HCT116 (cell line): ENCODE measurements at regions not wholly inside any gene's neighbourhood (a gene's known extent, or its start where the extent isn't known, plus 50 kb on each side); places are given as distances from the start of the nearest gene placed in this dataset.
"Not testable (repeated sequence)": the region's sequence is repeated elsewhere in the genome, so short reads cannot be mapped to it uniquely, and the experiment has no call there.

Experiments
- ATAC-seq: fragments of 200-7000 bp; cut with Tn5 transposase; 2 replicates; pipeline ENCODE4 v1.9.1; 2020; ENCODE audit warnings: mild to moderate bottlenecking, moderate library complexity
- BruUV-seq: library from RNA; stranded (reverse); fragments of 400-500 nt; replicated peaks from 2 replicates; lab custom pipeline; 2021; lab: Mats Ljungman, UMichigan
- CTCF ChIA-PET: fragments of 300-600 bp; sonication (Branson Sonifier 250); formaldehyde crosslinking; loops from one replicate; lab custom pipeline; 2021; ENCODE audit warnings: antibody characterized with exemption; lab: Charles Lee
- POLR2A ChIA-PET: fragments of 300-600, 350-600 bp; sonication (Branson Sonifier 250); formaldehyde crosslinking; loops from one replicate; lab custom pipeline; 2021; ENCODE audit warnings: antibody characterized with exemption; lab: Charles Lee
- RAD21 ChIA-PET, 2 experiments: fragments of 300-600 bp; sonication (Branson Sonifier 250); formaldehyde crosslinking; loops; one replicate each; lab custom pipeline; 2023; ENCODE audit warnings: low total read pairs in 2 of 2; ENCODE audit not compliant: uncharacterized antibody in 2 of 2, unreplicated experiment in 2 of 2, low non-redundant PET in 1 of 2; lab: Charles Lee
- DNase-seq: peaks from one replicate; pipeline ENCODE4 v3.0.0-alpha.2; 2010; ENCODE audit warnings: low read depth, low spot score
- H2AFZ ChIP-seq: fragments of 200-600 bp; shearing (Covaris generic), sonication (generic); 2 replicates; pipeline ENCODE4 v1.6.1; 2017; ENCODE audit warnings: low read depth, mixed run types, mixed read lengths, antibody characterized with exemption, low read length; ENCODE audit not compliant: poor library complexity, severe bottlenecking
- H3K27ac ChIP-seq: 2 replicates; pipeline ENCODE4 v1.5.1; 2012; ENCODE audit warnings: low read depth, low read length
- H3K27me3 ChIP-seq: fragments of 200-600 bp; sonication (generic); 2 replicates; pipeline ENCODE4 v1.6.1; 2016; ENCODE audit warnings: mixed run types, low read length, mixed read lengths; ENCODE audit not compliant: insufficient read depth
- H3K36me3 ChIP-seq, 2 experiments: fragments of 200-500 bp in 1 of 2; fragments of 200-600 bp in 1 of 2; sonication (Bioruptor generic) in 1 of 2; sonication (generic) in 1 of 2; 2 replicates each; pipeline versions ENCODE4 v1.5.1 to v1.6.1; 2014 to 2016; ENCODE audit warnings: low read length in 2 of 2, inconsistent platforms in 1 of 2, mixed read lengths in 1 of 2, mixed run types in 1 of 2; ENCODE audit not compliant: insufficient read depth in 2 of 2, control insufficient read depth in 1 of 2
- H3K4me1 ChIP-seq, 2 experiments: fragments of 200-600 bp in 1 of 2; sonication (generic) in 1 of 2; 2 replicates each; pipeline versions ENCODE4 v1.5.1 to v1.6.1; 2012 to 2017; ENCODE audit warnings: low read length in 2 of 2, inconsistent platforms in 1 of 2, mild to moderate bottlenecking in 1 of 2, mixed read lengths in 1 of 2, mixed run types in 1 of 2, moderate library complexity in 1 of 2; ENCODE audit not compliant: insufficient read depth in 2 of 2, control insufficient read depth in 1 of 2
- H3K4me2 ChIP-seq: fragments of 200-600 bp; sonication (generic); 2 replicates; pipeline ENCODE4 v1.6.1; 2017; ENCODE audit warnings: mixed run types, low read length, mixed read lengths
- H3K4me3 ChIP-seq, 2 experiments: fragments of 200-600 bp in 1 of 2; sonication (generic) in 1 of 2; replicated peaks in 1 of 2; 2 replicates each; pipeline ENCODE4 v1.5.1; 2011 to 2016; ENCODE audit warnings: low read length in 2 of 2, control low read depth in 1 of 2, low read depth in 1 of 2, mild to moderate bottlenecking in 1 of 2, mixed read lengths in 1 of 2, mixed run types in 1 of 2
- H3K79me2 ChIP-seq: fragments of 200-600 bp; sonication (generic); 2 replicates; pipeline ENCODE4 v1.6.1; 2017; ENCODE audit warnings: mild to moderate bottlenecking, mixed run types, low read length, moderate library complexity, mixed read lengths; ENCODE audit not compliant: insufficient read depth
- H3K9ac ChIP-seq: fragments of 200-600 bp; sonication (generic); 2 replicates; pipeline ENCODE4 v1.6.1; 2016; ENCODE audit warnings: low read length, mixed read lengths
- H3K9me2 ChIP-seq: fragments of 200-600 bp; sonication (generic), shearing (Covaris generic); 2 replicates; pipeline ENCODE4 v1.6.1; 2017; ENCODE audit warnings: mixed run types, mild to moderate bottlenecking, moderate library complexity; ENCODE audit not compliant: insufficient read depth
- H3K9me3 ChIP-seq, 2 experiments: fragments of 200-500 bp in 1 of 2; fragments of 200-600 bp in 1 of 2; sonication (Bioruptor generic) in 1 of 2; sonication (generic) in 1 of 2; 2 replicates each; pipeline ENCODE4 v1.6.1; 2014 to 2017; ENCODE audit warnings: low read length in 2 of 2, mixed read lengths in 2 of 2, inconsistent platforms in 1 of 2, low read depth in 1 of 2, mild to moderate bottlenecking in 1 of 2, mixed run types in 1 of 2, moderate library complexity in 1 of 2; ENCODE audit not compliant: control insufficient read depth in 1 of 2, insufficient read depth in 1 of 2
- H4K20me1 ChIP-seq: fragments of 200-600 bp; sonication (generic), shearing (Covaris generic); 2 replicates; pipeline ENCODE4 v1.6.1; 2017; ENCODE audit warnings: mixed run types, mild to moderate bottlenecking, moderate library complexity; ENCODE audit not compliant: insufficient read depth
- CTCF ChIP-seq, 3 experiments: fragments of 200-600 bp in 1 of 3; sonication (generic) in 1 of 3; IDR thresholded peaks in 2 of 3; conservative IDR thresholded peaks in 1 of 3; 2 replicates each; pipeline ENCODE4 v1.5.1; 2012 to 2017; ENCODE audit warnings: low read depth in 2 of 3, low read length in 2 of 3, antibody characterized with exemption in 1 of 3, borderline replicate concordance in 1 of 3, control low read depth in 1 of 3, mild to moderate bottlenecking in 1 of 3, mixed read lengths in 1 of 3, mixed run types in 1 of 3, moderate library complexity in 1 of 3; ENCODE audit not compliant: insufficient read depth in 1 of 3
- JUND ChIP-seq: IDR thresholded peaks from 2 replicates; pipeline ENCODE4 v1.6.1; 2012
- POLR2A ChIP-seq: IDR thresholded peaks from 2 replicates; pipeline ENCODE4 v1.7.0; 2011; ENCODE audit warnings: borderline replicate concordance; ENCODE audit not compliant: insufficient read depth, insufficient read length; ENCODE audit errors: extremely low read depth
- YY1 ChIP-seq: IDR thresholded peaks from 2 replicates; pipeline ENCODE4 v1.6.1; 2011; ENCODE audit warnings: low read length, low read depth, moderate library complexity, mild to moderate bottlenecking; ENCODE audit not compliant: insufficient replicate concordance; ENCODE audit errors: extremely low read depth
- intact Hi-C: fragments of 100-400 bp; cut with micrococcal nuclease; formaldehyde crosslinking; loops from 2 replicates; pipeline ENCODE4 v1.10.0; 2022

- no TSS peak for BruUV-seq
- POLR2A ChIA-PET: no interaction called here
- no peak for ATAC-seq
Observed at GRCh38 chrX:108914791-108915190, 178.4 kb upstream of the IRS4 start.

GRCh38 chrX:108903831-108904230 lies 167.5 kb upstream of the IRS4 start:
- H3K4me3 ChIP-seq, H3K4me2 ChIP-seq, intact Hi-C loops, H3K36me3 ChIP-seq, H3K9me3 ChIP-seq, ATAC-seq, DNase-seq, H2AFZ ChIP-seq, H3K79me2 ChIP-seq, H3K27ac ChIP-seq, H3K9me2 ChIP-seq, POLR2A ChIA-PET, H4K20me1 ChIP-seq, RAD21 ChIA-PET, CTCF ChIA-PET, H3K27me3 ChIP-seq, BruUV-seq, H3K4me1 ChIP-seq, H3K9ac ChIP-seq: not testable (repeated sequence)

More at GRCh38 chrX:108914791-108915190, 178.4 kb upstream of the IRS4 start:
- ChIA-PET RAD21 (no interaction called here), CTCF (no interaction called here)
- Histone ChIP-seq H3K9me2 (no peaks in the 10 kb centered on the region), H3K27ac (no peak overlapping the region), H3K4me1 (no peaks in the 10 kb centered on the region), H3K9ac (no peak overlapping the region), H3K9me3 (no peaks in the 10 kb centered on the region), H3K79me2 (no peaks in the 10 kb centered on the region), H3K36me3 (no peaks in the 10 kb centered on the region), H2AFZ (no peak overlapping the region), H3K27me3 (no peaks in the 10 kb centered on the region), H3K4me2 (no peak overlapping the region), H4K20me1 (no peaks in the 10 kb centered on the region), H3K4me3 (no peak overlapping the region)
- DNase-seq: no peak
- intact Hi-C loops: no loop called here
- TF ChIP-seq YY1: no peak
- TF ChIP-seq JUND: no peak
- no peak for TF ChIP-seq POLR2A

GRCh38 chrX:108900333-108900732 lies 164.0 kb upstream of the IRS4 start:
- Histone ChIP-seq H3K36me3 (no peaks in the 10 kb centered on the region), H3K9me3 (no peaks in the 10 kb centered on the region), H3K9ac (no peak overlapping the region), H3K4me2 (no peak overlapping the region), H3K79me2 (no peaks in the 10 kb centered on the region), H3K27me3 (no peaks in the 10 kb centered on the region), H2AFZ (no peak overlapping the region), H3K4me3 (no peak overlapping the region), H3K9me2 (no peaks in the 10 kb centered on the region), H4K20me1 (no peaks in the 10 kb centered on the region), H3K4me1 (no peaks in the 10 kb centered on the region), H3K27ac (no peak overlapping the region)
- TF ChIP-seq CTCF (IDR thresholded peaks at IDR 0.05 in 2 of 3, conservative IDR thresholded peaks at IDR 0.05 in 1 of 3; ENCODE audit: borderline replicate concordance in 1 of 3, insufficient read depth in 1 of 3, low read depth in 2 of 3, low read length in 2 of 3): no peak
- TF ChIP-seq POLR2A: no peak
- intact Hi-C loops: no loop called here
- ChIA-PET CTCF (no interaction called here), POLR2A (no interaction called here), RAD21 (no interaction called here)
- BruUV-seq: no TSS peak
- no peak for ATAC-seq
- DNase-seq: no peak

GRCh38 chrX:108896349-108896748 lies 160.0 kb upstream of the IRS4 start:
- CTCF ChIA-PET, H3K36me3 ChIP-seq, H3K4me3 ChIP-seq, RAD21 ChIA-PET, H3K79me2 ChIP-seq, H3K4me2 ChIP-seq, H2AFZ ChIP-seq, DNase-seq, H3K9me2 ChIP-seq, H3K9ac ChIP-seq, intact Hi-C loops, POLR2A ChIA-PET, H3K4me1 ChIP-seq, ATAC-seq, BruUV-seq, H3K27me3 ChIP-seq, H3K27ac ChIP-seq, H3K9me3 ChIP-seq, H4K20me1 ChIP-seq: not testable (repeated sequence)
